Retina (tissue), 1 donor: ENCODE measurements at regions not wholly inside any gene's neighbourhood (a gene's known extent, or its start where the extent isn't known, plus 50 kb on each side); places are given as distances from the start of the nearest gene placed in this dataset.
"Not testable (repeated sequence)": the region's sequence is repeated elsewhere in the genome, so short reads cannot be mapped to it uniquely, and the experiment has no call there.

Experiments used
- DNase-seq: peaks from one replicate; pipeline ENCODE4 v3.0.0-alpha.2; 2016

GRCh38 chr13:55606045-55606665 lies 1534.6 kb upstream of the PRR20A start:
- no peak for DNase-seq

DNA sequence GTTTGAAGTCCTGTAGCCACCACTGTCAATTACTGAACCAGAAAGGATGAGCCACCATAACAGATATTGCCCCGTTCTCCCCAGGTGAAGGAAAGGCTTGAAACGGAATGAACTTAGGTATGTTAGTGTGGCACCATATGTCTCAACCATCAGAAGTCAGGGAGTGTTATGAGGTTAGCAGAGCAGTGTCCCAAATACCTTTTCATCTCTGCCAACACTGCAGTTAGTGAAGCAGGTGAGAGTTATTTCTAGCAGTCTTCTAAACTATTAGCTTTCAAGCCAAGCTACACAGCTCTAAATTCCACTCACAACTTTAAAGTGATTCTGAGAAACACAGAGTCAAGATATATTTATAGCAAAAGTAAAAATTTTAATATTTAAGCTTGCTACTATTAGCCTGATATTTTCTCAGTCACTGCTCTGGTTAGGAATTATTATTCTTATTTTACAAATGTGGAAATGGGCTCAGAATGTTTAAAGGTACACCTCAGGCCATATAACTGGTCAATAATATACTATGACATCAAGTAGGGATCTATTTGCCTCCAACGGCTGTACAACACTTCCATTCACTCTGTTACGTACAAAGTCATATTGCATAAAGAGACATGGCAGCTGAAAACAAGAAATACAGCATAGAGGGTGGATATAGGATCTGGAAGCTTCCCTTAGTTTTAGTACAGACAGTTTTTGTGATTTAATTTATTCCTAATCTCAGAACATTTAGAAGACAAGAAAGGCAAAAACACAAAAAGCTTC lies 1527.1 kb upstream of the PRR20A start:
- DNase-seq, result no peak

GRCh38 chr13:55615081-55615480 lies 1525.6 kb upstream of the PRR20A start:
- DNase-seq, result no peak

DNA sequence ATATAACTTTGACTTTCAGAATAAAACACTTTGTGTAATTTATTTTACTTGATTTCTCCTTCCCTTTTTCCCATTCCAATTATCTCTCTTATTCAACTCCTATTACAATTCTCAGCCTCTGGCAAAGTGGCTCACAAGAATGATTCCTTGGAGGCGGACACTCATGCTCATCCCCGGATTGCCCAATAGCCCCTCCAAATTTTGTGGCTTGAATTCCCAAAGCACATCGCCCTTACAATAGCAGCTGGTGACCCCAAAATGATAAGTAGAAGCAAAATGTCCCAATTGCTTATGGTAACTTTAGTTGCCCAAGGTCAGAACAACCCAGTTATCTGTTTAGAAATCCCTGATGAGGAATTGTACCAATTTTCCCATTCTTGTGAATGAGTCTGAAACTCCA lies 1523.5 kb upstream of the PRR20A start:
- no peak for DNase-seq

- DNase-seq, result no peak
These were observed 1513.5 kb upstream of the PRR20A start for GRCh38 chr13:55627221-55627620.

- no peak for DNase-seq
These were observed 1508.3 kb upstream of the PRR20A start for GRCh38 chr13:55632402-55632801.

DNA sequence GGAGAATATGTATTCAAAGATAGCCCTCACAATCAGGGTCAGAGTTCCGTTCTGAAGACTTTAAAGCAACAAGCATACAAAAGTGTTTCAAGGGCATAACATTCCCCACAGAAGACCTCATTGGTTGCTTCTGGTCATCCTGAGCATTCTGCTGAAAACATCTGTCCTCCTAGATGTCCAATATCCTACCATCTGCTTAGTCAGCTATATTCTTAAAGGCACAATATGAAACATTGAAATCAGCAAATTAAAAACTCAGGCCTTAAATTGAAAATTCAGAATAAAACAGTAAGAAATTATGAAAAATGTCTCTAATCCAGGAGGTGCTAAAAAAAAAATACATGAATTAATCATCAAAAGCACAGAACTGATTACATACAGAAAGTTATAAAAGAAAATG lies 1491.2 kb upstream of the PRR20A start:
- DNase-seq, result no peak

GRCh38 chr13:55652657-55653056 lies 1488.1 kb upstream of the PRR20A start:
- DNase-seq, result no peak

GRCh38 chr13:55653497-55653896 lies 1487.2 kb upstream of the PRR20A start:
- DNase-seq, result no peak

GRCh38 chr13:55654243-55654642 lies 1486.5 kb upstream of the PRR20A start:
- no peak for DNase-seq

DNA sequence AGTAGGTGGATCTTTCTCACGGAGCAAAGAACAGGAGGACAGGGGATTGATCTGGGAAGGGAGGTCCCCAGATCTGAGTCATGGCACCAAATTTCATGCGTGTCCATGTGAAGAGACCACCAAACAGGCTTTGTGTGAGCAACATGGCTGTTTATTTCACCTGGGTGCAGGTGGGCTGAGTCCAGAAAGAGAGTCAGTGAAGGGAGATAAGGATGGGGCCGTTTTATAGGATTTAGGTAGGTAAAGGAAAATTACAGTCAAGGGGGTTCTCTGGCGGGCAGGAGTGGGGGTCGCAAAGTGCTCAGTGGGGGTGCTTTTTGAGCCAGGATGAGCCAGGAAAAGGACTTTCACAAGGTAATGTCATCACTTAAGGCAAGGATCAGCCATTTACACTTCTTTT lies 1480.5 kb upstream of the PRR20A start:
- not testable (repeated sequence) for DNase-seq

- DNase-seq, result no peak
These were observed 1479.9 kb upstream of the PRR20A start for GRCh38 chr13:55660851-55661250.

DNA sequence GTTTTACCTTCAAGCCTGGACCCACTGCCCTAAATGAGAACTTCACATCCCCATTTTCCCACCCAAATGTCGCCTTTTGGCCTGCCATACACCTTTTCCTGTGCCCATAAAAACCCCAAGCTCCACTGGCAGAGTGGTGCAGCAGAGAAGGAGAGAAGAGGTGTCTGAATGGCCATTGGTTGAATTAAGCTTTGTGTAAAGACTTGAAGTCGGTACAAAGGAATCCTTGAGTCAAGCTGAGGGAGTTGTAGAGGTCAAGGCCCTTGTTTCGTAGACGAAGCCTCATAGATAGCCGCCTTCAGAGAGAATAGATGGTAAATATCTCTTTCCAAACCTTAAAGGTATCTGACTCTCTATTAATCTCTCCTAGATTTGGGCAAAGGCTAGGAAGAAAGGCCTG lies 1479.2 kb upstream of the PRR20A start:
- no peak for DNase-seq

DNA sequence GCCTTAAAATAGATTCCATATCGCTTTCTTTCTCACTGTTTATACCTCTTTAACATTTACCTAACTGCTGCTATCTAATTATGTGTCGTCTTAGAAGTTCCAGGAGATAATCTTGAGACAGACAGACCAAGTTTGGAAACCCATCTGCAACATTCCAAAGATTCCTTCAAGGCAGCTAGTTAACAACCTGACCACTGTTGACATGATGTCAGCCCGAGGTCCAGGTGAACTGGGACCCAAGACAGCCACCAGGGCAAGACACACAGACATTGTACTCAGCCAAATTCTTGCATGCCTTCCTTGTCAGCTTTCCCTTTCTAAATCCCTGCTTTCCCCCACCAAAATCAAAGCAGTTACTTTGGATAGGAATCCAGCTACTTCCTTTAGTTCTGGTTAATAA lies 1476.5 kb upstream of the PRR20A start:
- no peak for DNase-seq

DNA sequence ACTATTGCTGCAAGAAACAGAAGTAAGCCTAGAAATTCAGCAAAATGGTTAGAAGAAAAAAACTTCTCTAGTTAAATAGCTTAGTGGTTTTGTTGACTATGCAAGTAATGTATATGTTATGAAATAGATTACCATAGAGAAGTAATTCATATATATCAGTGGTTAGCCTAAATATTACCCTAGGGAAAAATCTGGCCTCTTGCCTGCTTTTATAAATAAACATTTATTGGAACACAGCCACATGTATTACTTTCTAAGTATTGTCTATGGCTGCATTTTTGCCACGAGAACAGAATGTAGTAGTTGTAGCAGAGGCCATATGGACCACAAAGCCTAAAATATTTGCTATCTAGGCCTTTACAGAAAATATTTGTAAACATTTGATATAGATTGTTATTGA lies 1471.7 kb upstream of the PRR20A start:
- DNase-seq, result no peak

DNA sequence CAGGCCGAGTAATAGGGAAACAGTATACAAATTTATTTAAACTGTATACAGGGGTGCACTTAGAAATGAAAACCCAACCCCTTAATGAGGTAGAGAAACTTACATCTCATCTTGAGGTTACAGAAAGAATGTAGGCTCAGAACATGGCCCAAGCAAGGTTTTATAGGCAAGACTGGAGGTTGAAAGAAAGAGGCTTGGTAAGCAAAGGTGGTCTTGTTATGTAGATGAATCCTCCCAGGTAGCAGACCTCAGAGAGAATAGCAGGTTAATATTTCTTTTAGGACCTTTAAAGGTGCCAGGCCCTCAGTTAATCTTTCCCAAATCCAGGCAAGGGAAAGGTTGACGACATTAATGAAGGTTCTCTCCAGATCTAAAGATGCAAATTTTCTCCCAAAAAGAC lies 1466.8 kb upstream of the PRR20A start:
- no peak for DNase-seq

- DNase-seq, result no peak
These were observed 1457.9 kb upstream of the PRR20A start for GRCh38 chr13:55682776-55683175.

GRCh38 chr13:55705526-55705925 lies 1435.2 kb upstream of the PRR20A start:
- no peak for DNase-seq

DNA sequence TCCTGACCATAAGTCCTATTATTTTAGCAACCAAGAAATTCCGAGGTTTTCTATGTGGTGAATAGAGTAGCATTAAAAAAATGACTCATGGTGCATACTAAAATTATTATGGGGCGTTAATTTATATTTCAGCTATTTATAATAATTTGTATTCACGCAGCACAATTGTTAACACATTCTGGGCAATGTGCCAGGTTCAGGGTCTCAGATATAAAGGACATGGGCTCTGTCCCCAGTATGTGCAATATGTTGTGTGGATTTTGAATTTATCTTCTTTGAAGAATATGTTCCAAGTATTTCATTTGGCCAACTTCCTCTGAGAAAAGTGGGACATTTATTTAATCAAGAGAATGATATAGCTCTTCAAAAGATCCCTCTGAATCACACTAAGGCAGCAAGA lies 1434.7 kb upstream of the PRR20A start:
- no peak for DNase-seq

DNA sequence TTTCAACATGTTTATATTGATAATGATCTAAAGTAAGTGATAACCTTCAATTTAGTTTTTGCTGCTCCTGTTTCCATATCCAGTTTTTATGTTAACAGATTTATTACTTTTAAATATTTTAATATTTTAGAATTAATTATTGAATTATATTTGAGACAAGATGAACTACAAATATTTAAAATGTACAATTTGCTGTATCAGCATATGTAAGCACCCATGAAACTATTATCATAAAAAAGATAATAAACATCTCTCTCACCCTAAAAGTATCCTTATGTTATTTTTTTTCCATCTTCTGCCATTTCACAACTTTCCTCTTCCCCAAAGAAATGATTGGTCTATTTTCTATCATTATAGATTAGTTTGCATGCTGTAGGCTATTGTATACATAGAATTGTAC lies 1426.6 kb upstream of the PRR20A start:
- no peak for DNase-seq

DNA sequence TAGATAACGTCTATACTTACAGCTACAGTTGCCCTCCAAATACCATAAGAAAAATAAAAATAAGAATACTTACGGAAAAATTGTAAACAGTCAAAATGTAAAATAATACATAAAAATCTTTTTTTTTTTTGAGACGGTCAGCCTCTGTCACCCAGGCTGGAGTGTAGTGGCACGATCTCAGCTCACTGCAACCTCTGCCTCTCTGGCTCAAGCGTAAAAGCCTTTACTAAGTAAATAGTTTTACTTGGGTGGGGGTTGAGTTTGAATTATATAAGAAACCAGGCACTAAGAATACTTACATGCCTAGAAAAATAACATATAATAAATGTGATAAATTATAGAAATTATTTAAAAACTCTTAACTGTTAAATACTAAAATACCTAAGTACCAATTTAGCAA lies 1413.0 kb upstream of the PRR20A start:
- no peak for DNase-seq

DNA sequence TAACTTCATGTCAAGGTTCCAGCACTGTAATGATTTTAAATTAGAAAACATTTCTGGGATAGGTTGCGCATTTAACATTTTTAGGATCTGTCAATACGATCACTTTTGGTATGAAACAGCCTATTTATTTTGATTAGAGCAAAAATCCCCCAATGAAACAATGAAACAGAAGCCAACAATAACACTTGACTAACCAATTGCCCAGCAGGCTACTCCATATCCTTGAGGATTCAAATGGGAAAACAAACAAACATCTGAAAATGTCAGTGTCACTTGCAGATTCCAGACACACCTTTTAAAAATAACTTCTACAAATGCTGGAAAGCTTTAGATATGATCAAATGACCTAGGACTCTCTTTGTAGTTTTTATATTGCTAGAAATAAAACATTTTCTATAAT lies 1412.5 kb upstream of the PRR20A start:
- DNase-seq, result no peak

DNA sequence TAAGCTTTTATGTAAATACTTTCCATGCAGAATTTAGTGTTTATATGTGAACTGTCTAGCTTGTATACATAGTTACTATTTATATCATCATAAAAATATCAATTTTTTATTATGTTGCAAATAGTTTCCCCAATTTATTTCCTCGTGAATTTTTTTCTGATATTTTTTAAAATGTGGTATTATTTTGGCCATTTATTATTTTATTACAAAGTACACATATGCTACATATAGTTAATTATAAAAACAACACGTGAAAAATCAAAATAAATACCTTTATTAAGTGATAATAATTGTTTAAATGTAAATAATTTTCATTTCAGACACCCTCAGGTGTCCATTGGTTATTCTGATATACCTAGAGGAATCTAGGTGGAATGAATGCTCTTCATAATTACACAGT lies 1394.9 kb upstream of the PRR20A start:
- DNase-seq, result no peak

DNA sequence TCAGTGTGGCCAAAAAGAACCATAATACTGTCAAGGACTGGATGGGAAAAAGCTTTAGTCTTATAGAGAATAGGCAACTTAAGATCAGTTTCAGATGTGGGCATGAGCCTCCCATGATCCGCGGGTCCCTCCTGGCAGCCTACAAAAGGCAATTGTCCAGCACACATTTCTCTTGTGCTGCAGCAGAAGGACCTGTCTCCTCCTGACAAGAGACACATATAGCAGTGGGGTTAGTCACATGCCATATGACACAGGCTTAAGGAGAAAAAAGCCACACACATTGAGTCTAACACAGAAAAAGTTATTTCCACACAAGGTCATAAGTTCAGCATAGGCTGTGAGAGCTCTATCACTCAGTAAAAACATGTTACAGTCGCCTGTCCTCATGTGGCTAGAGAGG lies 1378.7 kb upstream of the PRR20A start:
- DNase-seq, result no peak

GRCh38 chr13:55777612-55778011 lies 1363.1 kb upstream of the PRR20A start:
- no peak for DNase-seq
